ENCODE measurements at regions not wholly inside any gene's neighbourhood (a gene's known extent, or its start where the extent isn't known, plus 50 kb on each side); places are given as distances from the start of the nearest gene placed in this dataset.
A peak's percentile ranks its signal among the peaks of the same experiment; 100 is the strongest.

- Histone ChIP-seq H3K27me3 (ENCODE audit: control insufficient read depth, insufficient read depth) (no peaks in the 10 kb centered on the region), H3K4me3 (ENCODE audit: low read length) (no peak overlapping the region), H3K27ac (ENCODE audit: low read length) (no peak overlapping the region), H3K4me1 (ENCODE audit: control insufficient read depth, insufficient read depth, low read length) (no peaks in the 10 kb centered on the region), H3K9me3 (ENCODE audit: control insufficient read depth, low read length) (no peaks in the 10 kb centered on the region)
- intact Hi-C loops (cut with DNase I), result no loop called here
- ATAC-seq (no peak), DNase-seq (no peak)
- WGBS, result 39% methylated on average over 5 of the region's 5 CpGs
These were observed 521.4 kb upstream of the GHITM start for GRCh38 chr10:83617692-83618545.

GRCh38 chr10:83625831-83626360, 513.4 kb upstream of the GHITM start:
- H3K4me1 ChIP-seq (ENCODE audit: control insufficient read depth, insufficient read depth, low read length), result no peaks in the 10 kb centered on the region
- H3K27me3 ChIP-seq (ENCODE audit: control insufficient read depth, insufficient read depth), result no peaks in the 10 kb centered on the region
- ATAC-seq (no peak), DNase-seq (no peak)
- no peak overlapping the region for H3K4me3 ChIP-seq (ENCODE audit: low read length)
- intact Hi-C loops (cut with DNase I), result no loop called here
- WGBS, result 68% methylated on average over 5 of the region's 5 CpGs
- no peaks in the 10 kb centered on the region for H3K9me3 ChIP-seq (ENCODE audit: control insufficient read depth, low read length)
- no peak overlapping the region for H3K27ac ChIP-seq (ENCODE audit: low read length)

- no peaks in the 10 kb centered on the region for H3K9me3 ChIP-seq (ENCODE audit: control insufficient read depth, low read length)
- no peaks in the 10 kb centered on the region for H3K4me1 ChIP-seq (ENCODE audit: control insufficient read depth, insufficient read depth, low read length)
- H3K27me3 ChIP-seq (ENCODE audit: control insufficient read depth, insufficient read depth), result no peaks in the 10 kb centered on the region
- DNase-seq (no peak), ATAC-seq (no peak)
- no peak overlapping the region for H3K4me3 ChIP-seq (ENCODE audit: low read length)
- intact Hi-C loops (cut with DNase I), result no loop called here
- no peak overlapping the region for H3K27ac ChIP-seq (ENCODE audit: low read length)
These were observed 506.6 kb upstream of the GHITM start for GRCh38 chr10:83632701-83633100.

- no peak for ATAC-seq
- Histone ChIP-seq H3K27ac (ENCODE audit: low read length) (no peak overlapping the region), H3K9me3 (ENCODE audit: control insufficient read depth, low read length) (no peaks in the 10 kb centered on the region), H3K4me3 (ENCODE audit: low read length) (no peak overlapping the region), H3K4me1 (ENCODE audit: control insufficient read depth, insufficient read depth, low read length) (no peaks in the 10 kb centered on the region), H3K27me3 (ENCODE audit: control insufficient read depth, insufficient read depth) (no peaks in the 10 kb centered on the region)
- no peak for DNase-seq
- intact Hi-C loops (cut with DNase I), result no loop called here
- WGBS, result 94% methylated on average over 4 of the region's 4 CpGs
These were observed 505.8 kb upstream of the GHITM start for GRCh38 chr10:83633547-83633946.

- no peaks in the 10 kb centered on the region for H3K9me3 ChIP-seq (ENCODE audit: control insufficient read depth, low read length)
- no peaks in the 10 kb centered on the region for H3K27me3 ChIP-seq (ENCODE audit: control insufficient read depth, insufficient read depth)
- no peak overlapping the region for H3K27ac ChIP-seq (ENCODE audit: low read length)
- intact Hi-C loops (cut with DNase I), result no loop called here
- no peaks in the 10 kb centered on the region for H3K4me1 ChIP-seq (ENCODE audit: control insufficient read depth, insufficient read depth, low read length)
- DNase-seq (no peak), ATAC-seq (no peak)
- WGBS, result 73% methylated on average over 3 of the region's 3 CpGs
- H3K4me3 ChIP-seq (ENCODE audit: low read length), result no peak overlapping the region
These were observed 502.5 kb upstream of the GHITM start for GRCh38 chr10:83636826-83637225.

GRCh38 chr10:83647526-83647925, 491.8 kb upstream of the GHITM start:
- Histone ChIP-seq H3K9me3 (ENCODE audit: control insufficient read depth, low read length) (no peaks in the 10 kb centered on the region), H3K4me3 (ENCODE audit: low read length) (no peak overlapping the region), H3K4me1 (ENCODE audit: control insufficient read depth, insufficient read depth, low read length) (peaks cover 6% of the 10 kb centered on the region), H3K27ac (ENCODE audit: low read length) (no peak overlapping the region), H3K27me3 (ENCODE audit: control insufficient read depth, insufficient read depth) (no peaks in the 10 kb centered on the region)
- intact Hi-C loops (cut with DNase I), result no loop called here
- ATAC-seq (peak in 1 of 2 donors; percentile 38), DNase-seq (no peak)

- intact Hi-C loops (cut with DNase I), result no loop called here
- ATAC-seq (no peak), DNase-seq (no peak)
- Histone ChIP-seq H3K27ac (ENCODE audit: low read length) (no peak overlapping the region), H3K4me3 (ENCODE audit: low read length) (no peak overlapping the region), H3K27me3 (ENCODE audit: control insufficient read depth, insufficient read depth) (no peaks in the 10 kb centered on the region), H3K9me3 (ENCODE audit: control insufficient read depth, low read length) (no peaks in the 10 kb centered on the region), H3K4me1 (ENCODE audit: control insufficient read depth, insufficient read depth, low read length) (peaks cover 6% of the 10 kb centered on the region)
- WGBS, result 21% methylated on average over 1 of the region's 1 CpG
These were observed 491.1 kb upstream of the GHITM start for GRCh38 chr10:83648201-83648600.

GRCh38 chr10:83649471-83649870, 489.8 kb upstream of the GHITM start:
- Histone ChIP-seq H3K4me3 (ENCODE audit: low read length) (no peak overlapping the region), H3K27ac (ENCODE audit: low read length) (no peak overlapping the region), H3K27me3 (ENCODE audit: control insufficient read depth, insufficient read depth) (no peaks in the 10 kb centered on the region), H3K4me1 (ENCODE audit: control insufficient read depth, insufficient read depth, low read length) (peaks cover 6% of the 10 kb centered on the region), H3K9me3 (ENCODE audit: control insufficient read depth, low read length) (no peaks in the 10 kb centered on the region)
- DNase-seq (no peak), ATAC-seq (no peak)
- 90% methylated on average over 3 of the region's 3 CpGs for WGBS
- intact Hi-C loops (cut with DNase I), result no loop called here

GRCh38 chr10:83654689-83655088, 484.6 kb upstream of the GHITM start:
- no peaks in the 10 kb centered on the region for H3K27me3 ChIP-seq (ENCODE audit: control insufficient read depth, insufficient read depth)
- H3K4me1 ChIP-seq (ENCODE audit: control insufficient read depth, insufficient read depth, low read length), result no peaks in the 10 kb centered on the region
- intact Hi-C loops (cut with DNase I), result no loop called here
- WGBS, result 88% methylated on average over 2 of the region's 2 CpGs
- DNase-seq (no peak), ATAC-seq (no peak)
- no peak overlapping the region for H3K4me3 ChIP-seq (ENCODE audit: low read length)
- H3K9me3 ChIP-seq (ENCODE audit: control insufficient read depth, low read length), result no peaks in the 10 kb centered on the region
- no peak overlapping the region for H3K27ac ChIP-seq (ENCODE audit: low read length)

GRCh38 chr10:83656924-83657323, 482.4 kb upstream of the GHITM start:
- intact Hi-C loops (cut with DNase I), result no loop called here
- Histone ChIP-seq H3K4me1 (ENCODE audit: control insufficient read depth, insufficient read depth, low read length) (no peaks in the 10 kb centered on the region), H3K9me3 (ENCODE audit: control insufficient read depth, low read length) (no peaks in the 10 kb centered on the region), H3K4me3 (ENCODE audit: low read length) (no peak overlapping the region), H3K27ac (ENCODE audit: low read length) (no peak overlapping the region), H3K27me3 (ENCODE audit: control insufficient read depth, insufficient read depth) (no peaks in the 10 kb centered on the region)
- peak in 1 of 2 donors; percentile 11 for ATAC-seq
- DNase-seq, result peak in 1 of 3 donors; percentile 22

GRCh38 chr10:83657487-83657886, 481.8 kb upstream of the GHITM start:
- ATAC-seq (peak in 1 of 2 donors; percentile 11), DNase-seq (no peak)
- H3K9me3 ChIP-seq (ENCODE audit: control insufficient read depth, low read length), result no peaks in the 10 kb centered on the region
- H3K27me3 ChIP-seq (ENCODE audit: control insufficient read depth, insufficient read depth), result no peaks in the 10 kb centered on the region
- H3K4me3 ChIP-seq (ENCODE audit: low read length), result no peak overlapping the region
- no peak overlapping the region for H3K27ac ChIP-seq (ENCODE audit: low read length)
- H3K4me1 ChIP-seq (ENCODE audit: control insufficient read depth, insufficient read depth, low read length), result no peaks in the 10 kb centered on the region
- intact Hi-C loops (cut with DNase I), result no loop called here

- DNase-seq (no peak), ATAC-seq (no peak)
- no peaks in the 10 kb centered on the region for H3K9me3 ChIP-seq (ENCODE audit: control insufficient read depth, low read length)
- WGBS, result 91% methylated on average over 3 of the region's 3 CpGs
- no peaks in the 10 kb centered on the region for H3K27me3 ChIP-seq (ENCODE audit: control insufficient read depth, insufficient read depth)
- no peaks in the 10 kb centered on the region for H3K4me1 ChIP-seq (ENCODE audit: control insufficient read depth, insufficient read depth, low read length)
- H3K27ac ChIP-seq (ENCODE audit: low read length), result no peak overlapping the region
- no peak overlapping the region for H3K4me3 ChIP-seq (ENCODE audit: low read length)
- intact Hi-C loops (cut with DNase I), result no loop called here
These were observed 475.4 kb upstream of the GHITM start for GRCh38 chr10:83663918-83664317.
